IMR-90 (cell line): ENCODE measurements at regions not wholly inside any gene's neighbourhood (a gene's known extent, or its start where the extent isn't known, plus 50 kb on each side); places are given as distances from the start of the nearest gene placed in this dataset.

Experiments
- ATAC-seq: fragments of 200-7000 bp; cut with Tn5 transposase; 2 replicates; pipeline ENCODE4 v1.9.1; 2020; ENCODE audit warnings: low read depth, mild to moderate bottlenecking, moderate library complexity
- BruUV-seq: library from RNA; stranded (reverse); fragments of 400-500 nt; replicated peaks from 2 replicates; lab custom pipeline; 2021; lab: Mats Ljungman, UMichigan
- CTCF ChIA-PET: fragments of 300-600 bp; formaldehyde crosslinking; extraction: SDS; loops from one replicate; lab custom pipeline; 2021; ENCODE audit warnings: antibody characterized with exemption; lab: Yijun Ruan, JAX
- POLR2A ChIA-PET: fragments of 300-600 bp; sonication (Branson Sonifier 250); formaldehyde crosslinking; loops from one replicate; lab custom pipeline; 2022; ENCODE audit warnings: antibody characterized with exemption; ENCODE audit not compliant: unreplicated experiment; lab: Charles Lee
- DNase-seq: peaks from one replicate; pipeline ENCODE4 v3.0.0; 2013
- H2AFZ ChIP-seq: replicated peaks from 2 replicates; pipeline ENCODE3; 2013; ENCODE audit warnings: low read length, mild to moderate bottlenecking; ENCODE audit not compliant: poor library complexity
- H2AK5ac ChIP-seq: 2 replicates; pipeline ENCODE4 v1.6.1; 2013; ENCODE audit warnings: low read depth, low read length, inconsistent platforms
- H2AK9ac ChIP-seq: replicated peaks from 2 replicates; pipeline ENCODE3; 2013; ENCODE audit warnings: mild to moderate bottlenecking, low read depth, low read length, moderate library complexity; ENCODE audit not compliant: poor library complexity
- H2BK120ac ChIP-seq: 2 replicates; pipeline ENCODE4 v1.6.1; 2013; ENCODE audit warnings: low read depth, low read length, inconsistent platforms
- H2BK15ac ChIP-seq: 3 replicates; pipeline ENCODE4 v1.6.1; 2013; ENCODE audit warnings: low read depth, low read length, inconsistent platforms
- H2BK20ac ChIP-seq: 2 replicates; pipeline ENCODE4 v1.6.1; 2013; ENCODE audit warnings: low read depth, mild to moderate bottlenecking, inconsistent platforms, low read length, moderate library complexity
- H2BK5ac ChIP-seq: 2 replicates; pipeline ENCODE4 v1.6.1; 2013; ENCODE audit warnings: mild to moderate bottlenecking, low read depth, low read length, inconsistent platforms; ENCODE audit not compliant: poor library complexity, severe bottlenecking
- H3K14ac ChIP-seq: replicated peaks from 2 replicates; pipeline ENCODE4 v1.6.1; 2013; ENCODE audit warnings: low read depth, low read length, inconsistent platforms
- H3K18ac ChIP-seq: 2 replicates; pipeline ENCODE4 v1.6.1; 2013; ENCODE audit warnings: low read depth, low read length, control low read depth
- H3K23ac ChIP-seq: 2 replicates; pipeline ENCODE4 v1.6.1; 2013; ENCODE audit warnings: low read depth, low read length, inconsistent platforms
- H3K27ac ChIP-seq: 2 replicates; pipeline ENCODE4 v1.5.1; 2013; ENCODE audit warnings: mild to moderate bottlenecking, control low read depth, low read length; ENCODE audit not compliant: insufficient read depth
- H3K27me3 ChIP-seq: 2 replicates; pipeline ENCODE4 v1.6.1; 2013; ENCODE audit warnings: low read length; ENCODE audit not compliant: control insufficient read depth, insufficient read depth
- H3K36me3 ChIP-seq: 2 replicates; pipeline ENCODE4 v1.6.1; 2013; ENCODE audit warnings: low read length, mixed read lengths; ENCODE audit not compliant: control insufficient read depth, insufficient read depth
- H3K4ac ChIP-seq: 2 replicates; pipeline ENCODE4 v1.6.1; 2013; ENCODE audit warnings: low read depth, low read length, inconsistent platforms
- H3K4me1 ChIP-seq: 2 replicates; pipeline ENCODE4 v1.6.1; 2013; ENCODE audit warnings: low read length, mixed read lengths; ENCODE audit not compliant: control insufficient read depth, insufficient read depth
- H3K4me2 ChIP-seq: 2 replicates; pipeline ENCODE4 v1.6.1; 2013; ENCODE audit warnings: low read depth, mild to moderate bottlenecking, control low read depth, low read length, moderate library complexity
- H3K4me3 ChIP-seq: 2 replicates; pipeline ENCODE4 v1.5.1; 2013; ENCODE audit warnings: low read depth, mild to moderate bottlenecking, control low read depth, low read length, moderate library complexity; ENCODE audit not compliant: insufficient read depth
- H3K56ac ChIP-seq: 2 replicates; pipeline ENCODE4 v1.6.1; 2013; ENCODE audit warnings: low read length, inconsistent platforms; ENCODE audit not compliant: insufficient read depth; ENCODE audit errors: extremely low read depth
- H3K79me1 ChIP-seq, 2 experiments: 2 replicates each; pipeline ENCODE4 v1.6.1; 2013; ENCODE audit warnings: low read length in 2 of 2, inconsistent platforms in 1 of 2, low read depth in 1 of 2
- H3K9ac ChIP-seq: 2 replicates; pipeline ENCODE4 v1.6.1; 2013; ENCODE audit warnings: low read depth, low read length, control low read depth
- H3K9me1 ChIP-seq: 2 replicates; pipeline ENCODE4 v1.6.1; 2013; ENCODE audit warnings: low read length, inconsistent platforms; ENCODE audit not compliant: insufficient read depth
- H3K9me3 ChIP-seq: 2 replicates; pipeline ENCODE4 v1.6.1; 2013; ENCODE audit warnings: low read length; ENCODE audit not compliant: control insufficient read depth, insufficient read depth
- H4K20me1 ChIP-seq: 2 replicates; pipeline ENCODE4 v1.6.1; 2013; ENCODE audit warnings: low read length, inconsistent platforms; ENCODE audit not compliant: insufficient read depth
- H4K5ac ChIP-seq: 2 replicates; pipeline ENCODE4 v1.6.1; 2013; ENCODE audit warnings: mild to moderate bottlenecking, low read depth, low read length, control low read depth
- H4K8ac ChIP-seq, 2 experiments: 2 replicates each; pipeline ENCODE4 v1.6.1; 2013; ENCODE audit warnings: low read depth in 2 of 2, low read length in 2 of 2, control low read depth in 1 of 2, inconsistent platforms in 1 of 2
- H4K91ac ChIP-seq: 2 replicates; pipeline ENCODE4 v1.6.1; 2013; ENCODE audit warnings: low read depth, low read length, inconsistent platforms; ENCODE audit not compliant: insufficient read depth
- BHLHE40 ChIP-seq: fragments of 150-350 bp; IDR thresholded peaks from 2 replicates; pipeline ENCODE4 v1.6.1; 2016; ENCODE audit warnings: mild to moderate bottlenecking, low read depth, low read length
- CEBPB ChIP-seq: IDR thresholded peaks from 2 replicates; pipeline ENCODE4 v1.6.1; 2012; ENCODE audit warnings: low read depth, low read length, improper control_type of control experiment
- CTCF ChIP-seq: conservative IDR thresholded peaks from 2 replicates; pipeline ENCODE4 v1.5.1; 2012; ENCODE audit warnings: mild to moderate bottlenecking, low read depth, low read length, improper control_type of control experiment
- ELK1 ChIP-seq: fragments of 150-350 bp; IDR thresholded peaks from 2 replicates; pipeline ENCODE4 v1.6.1; 2016; ENCODE audit warnings: low read depth, mild to moderate bottlenecking, low read length, moderate library complexity, borderline replicate concordance
- FOS ChIP-seq: fragments of 150-350 bp; IDR thresholded peaks from 2 replicates; pipeline ENCODE4 v1.6.1; 2016; ENCODE audit warnings: low read depth, low read length
- MAZ ChIP-seq: IDR thresholded peaks from 2 replicates; pipeline ENCODE4 v1.6.1; 2012; ENCODE audit warnings: low read depth, mild to moderate bottlenecking, low read length, improper control_type of control experiment, moderate library complexity, borderline replicate concordance
- NFE2L2 ChIP-seq: fragments of 150-350 bp; IDR thresholded peaks from 2 replicates; pipeline ENCODE4 v1.6.1; 2016; ENCODE audit warnings: low read depth, mild to moderate bottlenecking, low read length
- RAD21 ChIP-seq: IDR thresholded peaks from 2 replicates; pipeline ENCODE4 v1.6.1; 2012; ENCODE audit warnings: low read length, improper control_type of control experiment
- RCOR1 ChIP-seq: IDR thresholded peaks from 2 replicates; pipeline ENCODE4 v1.6.1; 2012; ENCODE audit warnings: mild to moderate bottlenecking, low read length, improper control_type of control experiment; ENCODE audit not compliant: insufficient replicate concordance
- SMC3 ChIP-seq: fragments of 150-350 bp; IDR thresholded peaks from 2 replicates; pipeline ENCODE4 v1.6.1; 2016; ENCODE audit warnings: low read depth, mild to moderate bottlenecking, antibody characterized with exemption, low read length, moderate library complexity
- USF2 ChIP-seq: fragments of 150-350 bp; IDR thresholded peaks from 2 replicates; pipeline ENCODE4 v1.6.1; 2017; ENCODE audit warnings: mild to moderate bottlenecking, antibody characterized with exemption, low read length, low read depth
- whole genome bisulfite sequencing, 2 experiments: methylation state at CpG; one replicate each; pipeline versions ENCODE4 v1.1.5 to v1.1.7; 2013; ENCODE audit warnings: missing lambda C conversion rate in 2 of 2; ENCODE audit not compliant: insufficient read length in 1 of 2; ENCODE audit errors: extremely low coverage in 2 of 2; 5-methylcytosine and 5-hydroxymethylcytosine counted together
- dilution Hi-C: fragments of 300-500 bp; cut with HindIII; formaldehyde crosslinking; loops from one replicate; pipeline ENCODE4 v1.14.3; 2018; ENCODE audit warnings: low sequenced_read_pairs; ENCODE audit not compliant: unreplicated experiment
- in situ Hi-C: fragments of 300-500 bp; cut with MboI; formaldehyde crosslinking; loops from 3 replicates; pipeline ENCODE4 v1.14.3; 2019; ENCODE audit warnings: low sequenced_read_pairs, inconsistent platforms, mixed read lengths
- intact Hi-C: fragments of 100-400 bp; cut with micrococcal nuclease; formaldehyde crosslinking; loops from 2 replicates; pipeline ENCODE4 v1.10.0; 2022

- no peak overlapping the region for H3K18ac ChIP-seq
- H2AK5ac ChIP-seq, result no peak overlapping the region
- H3K9ac ChIP-seq, result no peak overlapping the region
- WGBS, 2 experiments, result no CpG with 5 or more reads among the region's 2 CpGs
- no peak overlapping the region for H4K91ac ChIP-seq
- H3K9me3 ChIP-seq, result peaks cover 2% of the 10 kb centered on the region; the same call in 1 of the 2 replicates
- H3K23ac ChIP-seq, result no peak overlapping the region
- ATAC-seq, result no peak
- no TSS peak for BruUV-seq
- no peaks in the 10 kb centered on the region for H3K36me3 ChIP-seq
- intact Hi-C loops (no loop called here), dilution Hi-C loops (no loop called here), in situ Hi-C loops (no loop called here)
- no peak overlapping the region for H2AK9ac ChIP-seq
- no peaks in the 10 kb centered on the region for H3K79me1 ChIP-seq
- H3K56ac ChIP-seq, result no peak overlapping the region
- H3K27ac ChIP-seq, result no peak overlapping the region
- no peak overlapping the region for H4K5ac ChIP-seq
- CTCF ChIA-PET, result no interaction called here
- no peak overlapping the region for H3K4me2 ChIP-seq
- no peak overlapping the region for H3K4me3 ChIP-seq
- no peak overlapping the region for H3K4ac ChIP-seq
- H4K8ac ChIP-seq, result no peak overlapping the region
- no peak overlapping the region for H2AFZ ChIP-seq
- no peak overlapping the region for H2BK20ac ChIP-seq
- no peak overlapping the region for H2BK5ac ChIP-seq
- no peaks in the 10 kb centered on the region for H4K20me1 ChIP-seq
- no peak overlapping the region for H2BK15ac ChIP-seq
- no peaks in the 10 kb centered on the region for H3K4me1 ChIP-seq
- H3K9me1 ChIP-seq, result no peaks in the 10 kb centered on the region
- H2BK120ac ChIP-seq, result no peak overlapping the region
- POLR2A ChIA-PET, result no interaction called here
- no peak for DNase-seq
- H3K14ac ChIP-seq, result no peak overlapping the region
- TF ChIP-seq NFE2L2 (no peak), CTCF (no peak), BHLHE40 (no peak), ELK1 (no peak), FOS (no peak), SMC3 (no peak), RCOR1 (no peak), RAD21 (no peak), USF2 (no peak), MAZ (no peak), CEBPB (no peak)
- no peaks in the 10 kb centered on the region for H3K27me3 ChIP-seq
Measured at GRCh38 chr2:34320056-34320455, 721.0 kb upstream of the FAM98A start.
